Lung (tissue), 11 donors: ENCODE measurements at regions not wholly inside any gene's neighbourhood (a gene's known extent, or its start where the extent isn't known, plus 50 kb on each side); places are given as distances from the start of the nearest gene placed in this dataset.

ENCODE experiments used
- ATAC-seq: fragments of 200-7000 bp; cut with Tn5 transposase; one replicate; pipeline ENCODE4 v1.9.1; 2020; ENCODE audit warnings: moderate number of reproducible peaks; ENCODE audit not compliant: insufficient read depth, low FRiP score
- DNase-seq, 3 donors: peaks; one replicate each; pipeline ENCODE4 v3.0.0-alpha.2; 2013 to 2017
- H3K27ac ChIP-seq, 2 donors: one replicate each; pipeline ENCODE4 v1.5.1; 2013; ENCODE audit warnings: mild to moderate bottlenecking in 2 of 2, moderate library complexity in 2 of 2, control low read depth in 1 of 2, inconsistent platforms in 1 of 2, low read depth in 1 of 2, low read length in 1 of 2
- H3K27me3 ChIP-seq, 3 donors: one replicate each; pipeline ENCODE4 v1.5.1; 2013; ENCODE audit warnings: low read length in 2 of 3; ENCODE audit not compliant: control insufficient read depth in 3 of 3, insufficient read depth in 3 of 3
- H3K36me3 ChIP-seq, 4 donors: one replicate each; pipeline ENCODE4 v1.5.1; 2013; ENCODE audit warnings: low read length in 4 of 4, mild to moderate bottlenecking in 1 of 4, moderate library complexity in 1 of 4; ENCODE audit not compliant: control insufficient read depth in 4 of 4, insufficient read depth in 4 of 4
- H3K4me1 ChIP-seq, 5 donors: one replicate each; pipeline ENCODE4 v1.5.1; 2013; ENCODE audit warnings: low read length in 5 of 5, mild to moderate bottlenecking in 2 of 5, moderate library complexity in 1 of 5; ENCODE audit not compliant: control insufficient read depth in 5 of 5, insufficient read depth in 5 of 5
- H3K4me3 ChIP-seq: one replicate; pipeline ENCODE4 v1.5.1; 2013; ENCODE audit warnings: mild to moderate bottlenecking, control low read depth, moderate library complexity
- H3K9ac ChIP-seq, 2 donors: one replicate each; pipeline ENCODE4 v1.5.1; 2013; ENCODE audit warnings: low read length in 2 of 2, control low read depth in 1 of 2; ENCODE audit not compliant: insufficient read depth in 1 of 2
- H3K9me3 ChIP-seq, 4 donors: one replicate each; pipeline ENCODE4 v1.5.1; 2013; ENCODE audit warnings: low read length in 3 of 4, mild to moderate bottlenecking in 1 of 4, moderate library complexity in 1 of 4; ENCODE audit not compliant: control insufficient read depth in 4 of 4, insufficient read depth in 3 of 4
- WGBS, 2 donors: extraction: QIAGEN DNeasy Blood & Tissue Kit; methylation state at CpG; one replicate each; pipeline ENCODE4 v1.1.7; 2013; 5-methylcytosine and 5-hydroxymethylcytosine counted together
- TF ChIP-seq, protein P1 (sequence below): IDR thresholded peaks from 2 replicates; pipeline ENCODE4 v1.5.1; 2012; ENCODE audit warnings: mild to moderate bottlenecking; ENCODE audit errors: control extremely low read depth, extremely low read depth
- donor health status: control.
- donor health status: control.
- donor health status: Bipolar disorder and iron deficiency.
- donor health status: healthy.
- donor health status: DM: yes; HTN: yes; CAD: no.

- H3K27me3 ChIP-seq, result no peaks in the 10 kb centered on the region
- no peak for DNase-seq
- no peak overlapping the region for H3K9ac ChIP-seq
- H3K36me3 ChIP-seq, result no peaks in the 10 kb centered on the region
- no peak overlapping the region for H3K27ac ChIP-seq
- no peak overlapping the region for H3K4me3 ChIP-seq
- no peak for ATAC-seq
- peaks cover 0 to 3% (median 0%) of the 10 kb centered on the region in 4 donors for H3K9me3 ChIP-seq
- H3K4me1 ChIP-seq, result no peaks in the 10 kb centered on the region
- TF ChIP-seq, protein P1, sequence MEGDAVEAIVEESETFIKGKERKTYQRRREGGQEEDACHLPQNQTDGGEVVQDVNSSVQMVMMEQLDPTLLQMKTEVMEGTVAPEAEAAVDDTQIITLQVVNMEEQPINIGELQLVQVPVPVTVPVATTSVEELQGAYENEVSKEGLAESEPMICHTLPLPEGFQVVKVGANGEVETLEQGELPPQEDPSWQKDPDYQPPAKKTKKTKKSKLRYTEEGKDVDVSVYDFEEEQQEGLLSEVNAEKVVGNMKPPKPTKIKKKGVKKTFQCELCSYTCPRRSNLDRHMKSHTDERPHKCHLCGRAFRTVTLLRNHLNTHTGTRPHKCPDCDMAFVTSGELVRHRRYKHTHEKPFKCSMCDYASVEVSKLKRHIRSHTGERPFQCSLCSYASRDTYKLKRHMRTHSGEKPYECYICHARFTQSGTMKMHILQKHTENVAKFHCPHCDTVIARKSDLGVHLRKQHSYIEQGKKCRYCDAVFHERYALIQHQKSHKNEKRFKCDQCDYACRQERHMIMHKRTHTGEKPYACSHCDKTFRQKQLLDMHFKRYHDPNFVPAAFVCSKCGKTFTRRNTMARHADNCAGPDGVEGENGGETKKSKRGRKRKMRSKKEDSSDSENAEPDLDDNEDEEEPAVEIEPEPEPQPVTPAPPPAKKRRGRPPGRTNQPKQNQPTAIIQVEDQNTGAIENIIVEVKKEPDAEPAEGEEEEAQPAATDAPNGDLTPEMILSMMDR, result no peak
Measured at GRCh38 chr4:60575336-60575735, 624.8 kb upstream of the ADGRL3 start.

GRCh38 chr4:60579335-60579734 is 620.8 kb upstream of the ADGRL3 start:
- Histone ChIP-seq H3K9me3 (peaks cover 0 to 3% (median 0%) of the 10 kb centered on the region in 4 donors), H3K4me3 (no peak overlapping the region), H3K36me3 (no peaks in the 10 kb centered on the region), H3K4me1 (no peaks in the 10 kb centered on the region), H3K9ac (no peak overlapping the region), H3K27me3 (no peaks in the 10 kb centered on the region), H3K27ac (no peak overlapping the region)
- ATAC-seq (no peak), DNase-seq (no peak)
- TF ChIP-seq, protein P1, result no peak
- WGBS, 2 donors, result 52 to 61% methylated on average over 2 of the region's 2 CpGs

DNA sequence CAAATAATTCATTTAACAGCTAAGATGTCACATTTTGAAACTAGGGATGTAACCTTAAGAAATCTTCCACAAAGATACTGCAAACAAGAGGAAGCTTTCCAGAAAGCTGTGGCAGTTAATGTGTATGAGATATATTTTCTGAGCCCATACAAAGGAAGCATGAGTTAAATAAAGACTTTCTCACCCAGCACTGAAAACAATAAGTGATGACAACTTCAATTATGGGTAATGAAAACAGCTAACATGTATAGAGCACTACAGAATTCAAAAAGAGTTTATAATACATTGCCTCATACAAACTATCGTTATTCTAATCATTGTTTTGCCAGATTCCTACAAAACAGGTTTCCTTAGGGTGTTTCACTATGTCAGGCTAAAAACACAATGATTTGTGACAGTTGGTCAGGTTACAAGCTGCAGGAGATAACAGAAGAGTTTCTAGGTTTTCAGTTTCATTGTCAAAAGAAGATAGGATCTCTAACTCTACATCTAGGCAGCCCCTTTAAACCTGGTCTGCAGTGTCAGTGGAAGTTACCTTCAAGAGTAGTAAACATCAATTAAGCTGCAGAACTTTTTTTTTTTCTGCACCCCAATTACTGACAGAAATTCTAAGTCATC is 618.1 kb upstream of the ADGRL3 start:
- H3K9ac ChIP-seq, result no peak overlapping the region
- no peak overlapping the region for H3K27ac ChIP-seq
- DNase-seq (no peak), ATAC-seq (no peak)
- H3K4me1 ChIP-seq, result peaks cover 0 to 6% (median 0%) of the 10 kb centered on the region in 5 donors
- WGBS, 2 donors, result 48 to 52% methylated on average over 1 of the region's 1 CpG
- TF ChIP-seq, protein P1, result no peak
- H3K27me3 ChIP-seq, result no peaks in the 10 kb centered on the region
- no peak overlapping the region for H3K4me3 ChIP-seq
- H3K36me3 ChIP-seq, result no peaks in the 10 kb centered on the region
- peaks cover 0 to 2% (median 0%) of the 10 kb centered on the region in 4 donors for H3K9me3 ChIP-seq

GRCh38 chr4:60588556-60588955 is 611.6 kb upstream of the ADGRL3 start:
- no peaks in the 10 kb centered on the region for H3K27me3 ChIP-seq
- H3K4me3 ChIP-seq, result no peak overlapping the region
- H3K9me3 ChIP-seq, result no peaks in the 10 kb centered on the region
- H3K4me1 ChIP-seq, result peaks cover 0 to 6% (median 0%) of the 10 kb centered on the region in 5 donors
- no peak for ATAC-seq
- no peak overlapping the region for H3K27ac ChIP-seq
- TF ChIP-seq, protein P1, result no peak
- 83 to 91% methylated on average over 1 of the region's 1 CpG for WGBS, 2 donors
- no peak overlapping the region for H3K9ac ChIP-seq
- no peak for DNase-seq
- no peaks in the 10 kb centered on the region for H3K36me3 ChIP-seq
